ENCODE measurements at regions not wholly inside any gene's neighbourhood (a gene's known extent, or its start where the extent isn't known, plus 50 kb on each side); places are given as distances from the start of the nearest gene placed in this dataset.

- Histone ChIP-seq H3K4me1 (ENCODE audit: control insufficient read depth in 1 of 2, low read depth in 2 of 2) (peaks cover 5 to 16% of the 10 kb centered on the region in 2 donors), H3K9me3 (no peaks in the 10 kb centered on the region), H3K36me3 (no peaks in the 10 kb centered on the region), H3K27ac (no peak overlapping the region), H3K27me3 (replicated peaks; ENCODE audit: insufficient read depth) (no peaks in the 10 kb centered on the region), H3K4me3 (no peak overlapping the region)
- ATAC-seq (ENCODE audit: insufficient number of reproducible peaks, low FRiP score, low read depth) (no peak), DNase-seq (ENCODE audit: low spot score) (no peak)
- no peak for TF ChIP-seq CTCF (IDR thresholded peaks at IDR 0.05)
Measured at GRCh38 chr12:66033151-66033550, 97.4 kb downstream of the LLPH start.

- no peaks in the 10 kb centered on the region for H3K27me3 ChIP-seq (replicated peaks; ENCODE audit: insufficient read depth)
- H3K27ac ChIP-seq = no peak overlapping the region
- DNase-seq (ENCODE audit: low spot score) = no peak
- H3K4me1 ChIP-seq (ENCODE audit: control insufficient read depth in 1 of 2, low read depth in 2 of 2) = peaks cover 5 to 16% of the 10 kb centered on the region in 2 donors
- no peak for ATAC-seq (ENCODE audit: insufficient number of reproducible peaks, low FRiP score, low read depth)
- H3K4me3 ChIP-seq = no peak overlapping the region
- TF ChIP-seq CTCF (IDR thresholded peaks at IDR 0.05) = no peak
- H3K36me3 ChIP-seq = no peaks in the 10 kb centered on the region
- H3K9me3 ChIP-seq = no peaks in the 10 kb centered on the region
Measured at GRCh38 chr12:66032739-66033138, 97.8 kb downstream of the LLPH start.

- peaks cover 0 to 1% of the 10 kb centered on the region in 2 donors for H3K4me1 ChIP-seq (ENCODE audit: control insufficient read depth in 1 of 2, low read depth in 2 of 2)
- H3K36me3 ChIP-seq = no peaks in the 10 kb centered on the region
- no peak overlapping the region for H3K4me3 ChIP-seq
- DNase-seq (ENCODE audit: low spot score) (no peak), ATAC-seq (ENCODE audit: insufficient number of reproducible peaks, low FRiP score, low read depth) (no peak)
- no peaks in the 10 kb centered on the region for H3K9me3 ChIP-seq
- H3K27me3 ChIP-seq (replicated peaks; ENCODE audit: insufficient read depth) = no peaks in the 10 kb centered on the region
- TF ChIP-seq CTCF (IDR thresholded peaks at IDR 0.05) = no peak
- no peak overlapping the region for H3K27ac ChIP-seq
Measured at GRCh38 chr12:66030217-66030781, 100.3 kb downstream of the LLPH start.

GRCh38 chr12:66028390-66028789, 102.2 kb downstream of the LLPH start:
- Histone ChIP-seq H3K27me3 (replicated peaks; ENCODE audit: insufficient read depth) (no peaks in the 10 kb centered on the region), H3K4me3 (no peak overlapping the region), H3K27ac (no peak overlapping the region), H3K9me3 (no peaks in the 10 kb centered on the region), H3K4me1 (ENCODE audit: control insufficient read depth in 1 of 2, low read depth in 2 of 2) (no peaks in the 10 kb centered on the region), H3K36me3 (no peaks in the 10 kb centered on the region)
- TF ChIP-seq CTCF (IDR thresholded peaks at IDR 0.05) = no peak
- DNase-seq (ENCODE audit: low spot score) = no peak
- no peak for ATAC-seq (ENCODE audit: insufficient number of reproducible peaks, low FRiP score, low read depth)

- ATAC-seq (ENCODE audit: insufficient number of reproducible peaks, low FRiP score, low read depth) (no peak), DNase-seq (ENCODE audit: low spot score) (no peak)
- Histone ChIP-seq H3K27ac (no peak overlapping the region), H3K4me1 (ENCODE audit: control insufficient read depth in 1 of 2, low read depth in 2 of 2) (no peaks in the 10 kb centered on the region), H3K36me3 (no peaks in the 10 kb centered on the region), H3K9me3 (no peaks in the 10 kb centered on the region), H3K27me3 (replicated peaks; ENCODE audit: insufficient read depth) (no peaks in the 10 kb centered on the region), H3K4me3 (no peak overlapping the region)
- TF ChIP-seq CTCF (IDR thresholded peaks at IDR 0.05) = no peak
Measured at GRCh38 chr12:66025477-66025876, 105.1 kb downstream of the LLPH start.

Data from thoracic aorta (tissue), 2 donors.